ENCODE measurements at regions not wholly inside any gene's neighbourhood (a gene's known extent, or its start where the extent isn't known, plus 50 kb on each side); places are given as distances from the start of the nearest gene placed in this dataset.
"Not testable (repeated sequence)": the region's sequence is repeated elsewhere in the genome, so short reads cannot be mapped to it uniquely, and the experiment has no call there.

GRCh38 chr4:114444211-114444610, 154.4 kb upstream of the UGT8 start:
- no peak for DNase-seq
- Histone ChIP-seq H3K27me3 (ENCODE audit: control insufficient read depth, insufficient read depth, low read length) (no peaks in the 10 kb centered on the region), H3K4me3 (ENCODE audit: insufficient read depth, low read depth, low read length) (no peak overlapping the region), H3K36me3 (replicated peaks; ENCODE audit: control insufficient read depth, insufficient read depth, low read length) (no peaks in the 10 kb centered on the region)

- H3K4me3 ChIP-seq (ENCODE audit: insufficient read depth, low read depth, low read length); H3K27me3 ChIP-seq (ENCODE audit: control insufficient read depth, insufficient read depth, low read length); H3K36me3 ChIP-seq (replicated peaks; ENCODE audit: control insufficient read depth, insufficient read depth, low read length); DNase-seq: not testable (repeated sequence)
These were observed 150.6 kb upstream of the UGT8 start for GRCh38 chr4:114447963-114448516.

- Histone ChIP-seq H3K36me3 (replicated peaks; ENCODE audit: control insufficient read depth, insufficient read depth, low read length) (no peaks in the 10 kb centered on the region), H3K4me3 (ENCODE audit: insufficient read depth, low read depth, low read length) (no peak overlapping the region), H3K27me3 (ENCODE audit: control insufficient read depth, insufficient read depth, low read length) (no peaks in the 10 kb centered on the region)
- DNase-seq: no peak
These were observed 139.9 kb upstream of the UGT8 start for GRCh38 chr4:114458728-114459127.

- DNase-seq: no peak
- Histone ChIP-seq H3K4me3 (ENCODE audit: insufficient read depth, low read depth, low read length) (no peak overlapping the region), H3K27me3 (ENCODE audit: control insufficient read depth, insufficient read depth, low read length) (no peaks in the 10 kb centered on the region)
These were observed 133.8 kb upstream of the UGT8 start for GRCh38 chr4:114464726-114465272.

GRCh38 chr4:114465766-114466165, 132.8 kb upstream of the UGT8 start:
- no peak for DNase-seq
- no peak overlapping the region for H3K4me3 ChIP-seq (ENCODE audit: insufficient read depth, low read depth, low read length)
- H3K36me3 ChIP-seq (replicated peaks; ENCODE audit: control insufficient read depth, insufficient read depth, low read length): no peaks in the 10 kb centered on the region
- H3K27me3 ChIP-seq (ENCODE audit: control insufficient read depth, insufficient read depth, low read length): no peaks in the 10 kb centered on the region

More at GRCh38 chr4:114464726-114465272, 133.8 kb upstream of the UGT8 start:
- no peaks in the 10 kb centered on the region for H3K36me3 ChIP-seq (replicated peaks; ENCODE audit: control insufficient read depth, insufficient read depth, low read length)

GRCh38 chr4:114466299-114466698, 132.3 kb upstream of the UGT8 start:
- Histone ChIP-seq H3K27me3 (ENCODE audit: control insufficient read depth, insufficient read depth, low read length) (no peaks in the 10 kb centered on the region), H3K36me3 (replicated peaks; ENCODE audit: control insufficient read depth, insufficient read depth, low read length) (no peaks in the 10 kb centered on the region), H3K4me3 (ENCODE audit: insufficient read depth, low read depth, low read length) (no peak overlapping the region)
- no peak for DNase-seq

- no peak for DNase-seq
- H3K27me3 ChIP-seq (ENCODE audit: control insufficient read depth, insufficient read depth, low read length): no peaks in the 10 kb centered on the region
- H3K36me3 ChIP-seq (replicated peaks; ENCODE audit: control insufficient read depth, insufficient read depth, low read length): no peaks in the 10 kb centered on the region
- H3K4me3 ChIP-seq (ENCODE audit: insufficient read depth, low read depth, low read length): no peak overlapping the region
These were observed 126.2 kb upstream of the UGT8 start for GRCh38 chr4:114472269-114473032.

- Histone ChIP-seq H3K36me3 (replicated peaks; ENCODE audit: control insufficient read depth, insufficient read depth, low read length) (no peaks in the 10 kb centered on the region), H3K4me3 (ENCODE audit: insufficient read depth, low read depth, low read length) (no peak overlapping the region), H3K27me3 (ENCODE audit: control insufficient read depth, insufficient read depth, low read length) (no peaks in the 10 kb centered on the region)
- no peak for DNase-seq
These were observed 124.3 kb upstream of the UGT8 start for GRCh38 chr4:114474188-114474800.

- H3K36me3 ChIP-seq (replicated peaks; ENCODE audit: control insufficient read depth, insufficient read depth, low read length): no peaks in the 10 kb centered on the region; the same call in 1 of the 2 replicates
- no peak for DNase-seq
- no peak overlapping the region for H3K4me3 ChIP-seq (ENCODE audit: insufficient read depth, low read depth, low read length)
- no peaks in the 10 kb centered on the region for H3K27me3 ChIP-seq (ENCODE audit: control insufficient read depth, insufficient read depth, low read length)
These were observed 122.3 kb upstream of the UGT8 start for GRCh38 chr4:114476310-114476709.

- no peak for DNase-seq
- Histone ChIP-seq H3K27me3 (ENCODE audit: control insufficient read depth, insufficient read depth, low read length) (no peaks in the 10 kb centered on the region), H3K36me3 (replicated peaks; ENCODE audit: control insufficient read depth, insufficient read depth, low read length) (no peaks in the 10 kb centered on the region; the same call in 1 of the 2 replicates), H3K4me3 (ENCODE audit: insufficient read depth, low read depth, low read length) (no peak overlapping the region)
These were observed 119.0 kb upstream of the UGT8 start for GRCh38 chr4:114479595-114479994.

GRCh38 chr4:114481856-114482255, 116.8 kb upstream of the UGT8 start:
- DNase-seq: no peak
- Histone ChIP-seq H3K27me3 (ENCODE audit: control insufficient read depth, insufficient read depth, low read length) (no peaks in the 10 kb centered on the region), H3K4me3 (ENCODE audit: insufficient read depth, low read depth, low read length) (no peak overlapping the region), H3K36me3 (replicated peaks; ENCODE audit: control insufficient read depth, insufficient read depth, low read length) (no peaks in the 10 kb centered on the region; the same call in 1 of the 2 replicates)

GRCh38 chr4:114487101-114487500, 111.5 kb upstream of the UGT8 start:
- no peak for DNase-seq
- H3K36me3 ChIP-seq (replicated peaks; ENCODE audit: control insufficient read depth, insufficient read depth, low read length): no peaks in the 10 kb centered on the region; the same call in 1 of the 2 replicates
- no peaks in the 10 kb centered on the region for H3K27me3 ChIP-seq (ENCODE audit: control insufficient read depth, insufficient read depth, low read length)
- H3K4me3 ChIP-seq (ENCODE audit: insufficient read depth, low read depth, low read length): no peak overlapping the region

GRCh38 chr4:114488301-114488982, 110.2 kb upstream of the UGT8 start:
- DNase-seq: no peak
- H3K27me3 ChIP-seq (ENCODE audit: control insufficient read depth, insufficient read depth, low read length): no peaks in the 10 kb centered on the region
- no peak overlapping the region for H3K4me3 ChIP-seq (ENCODE audit: insufficient read depth, low read depth, low read length)
- no peaks in the 10 kb centered on the region; the same call in 1 of the 2 replicates for H3K36me3 ChIP-seq (replicated peaks; ENCODE audit: control insufficient read depth, insufficient read depth, low read length)

GRCh38 chr4:114494246-114494803, 104.3 kb upstream of the UGT8 start:
- H3K27me3 ChIP-seq (ENCODE audit: control insufficient read depth, insufficient read depth, low read length): no peaks in the 10 kb centered on the region
- no peaks in the 10 kb centered on the region; the same call in 1 of the 2 replicates for H3K36me3 ChIP-seq (replicated peaks; ENCODE audit: control insufficient read depth, insufficient read depth, low read length)
- H3K4me3 ChIP-seq (ENCODE audit: insufficient read depth, low read depth, low read length): no peak overlapping the region
- no peak for DNase-seq

All from H7 (cell line).